MM.1S (cell line): ENCODE measurements at regions not wholly inside any gene's neighbourhood (a gene's known extent, or its start where the extent isn't known, plus 50 kb on each side); places are given as distances from the start of the nearest gene placed in this dataset.

Experiments used
- DNase-seq: peaks from one replicate; pipeline ENCODE4 v3.0.0-alpha.2; 2015
- H2AFZ ChIP-seq: fragments of 300-600 bp; sonication (generic); 2 replicates; pipeline ENCODE4 v1.6.0; 2016; ENCODE audit warnings: antibody characterized with exemption, low read length
- H3F3A ChIP-seq: fragments of 300-600 bp; sonication (generic); 2 replicates; pipeline ENCODE4 v1.6.1; 2016; ENCODE audit warnings: mild to moderate bottlenecking, antibody characterized with exemption, low read length, moderate library complexity, mixed read lengths; ENCODE audit not compliant: insufficient read depth
- H3K27ac ChIP-seq: fragments of 300-600 bp; sonication (generic); 2 replicates; pipeline ENCODE4 v1.5.1; 2016; ENCODE audit warnings: mild to moderate bottlenecking, low read length
- H3K27me3 ChIP-seq: fragments of 300-600 bp; sonication (generic); replicated peaks from 2 replicates; pipeline ENCODE4 v1.6.0; 2016; ENCODE audit warnings: low read length; ENCODE audit not compliant: insufficient read depth
- H3K36me3 ChIP-seq: fragments of 300-600 bp; sonication (generic); replicated peaks from 2 replicates; pipeline ENCODE4 v1.6.1; 2016; ENCODE audit warnings: mild to moderate bottlenecking, low read length, mixed read lengths; ENCODE audit not compliant: insufficient read depth
- H3K4me1 ChIP-seq: fragments of 300-600 bp; sonication (generic); 2 replicates; pipeline ENCODE4 v1.6.1; 2016; ENCODE audit warnings: low read length, mixed read lengths
- H3K4me2 ChIP-seq: fragments of 300-600 bp; sonication (generic); 2 replicates; pipeline ENCODE4 v1.6.0; 2016; ENCODE audit warnings: low read depth, low read length
- H3K4me3 ChIP-seq: fragments of 300-600 bp; sonication (generic); 2 replicates; pipeline ENCODE4 v1.5.1; 2016; ENCODE audit warnings: low read length, mixed read lengths
- H3K79me2 ChIP-seq: fragments of 300-600 bp; sonication (generic); 2 replicates; pipeline ENCODE4 v1.6.1; 2016; ENCODE audit warnings: mixed run types, low read length, mixed read lengths
- H3K9ac ChIP-seq: fragments of 300-600 bp; sonication (generic); 2 replicates; pipeline ENCODE4 v1.6.1; 2016; ENCODE audit warnings: low read length, mixed read lengths
- H3K9me2 ChIP-seq: fragments of 300-600 bp; sonication (generic); replicated peaks from 2 replicates; pipeline ENCODE4 v1.6.1; 2016; ENCODE audit warnings: mild to moderate bottlenecking, low read length, mixed read lengths; ENCODE audit not compliant: insufficient read depth
- H3K9me3 ChIP-seq: fragments of 300-600 bp; sonication (generic); replicated peaks from 2 replicates; pipeline ENCODE4 v1.6.1; 2016; ENCODE audit warnings: mild to moderate bottlenecking, low read length, mixed read lengths; ENCODE audit not compliant: insufficient read depth
- H4K20me1 ChIP-seq: fragments of 300-600 bp; sonication (generic); 2 replicates; pipeline ENCODE4 v1.6.1; 2016; ENCODE audit warnings: mild to moderate bottlenecking, low read length, moderate library complexity, mixed read lengths; ENCODE audit not compliant: insufficient read depth
- CTCF ChIP-seq: fragments of 300-600 bp; sonication (generic); IDR thresholded peaks from 2 replicates; pipeline ENCODE4 v1.5.1; 2016; ENCODE audit warnings: antibody characterized with exemption, low read length, mixed read lengths
- EZH2 ChIP-seq: fragments of 300-600 bp; sonication (generic); optimal IDR thresholded peaks from 2 replicates; pipeline ENCODE3; 2017; ENCODE audit warnings: low read depth, mild to moderate bottlenecking, antibody characterized with exemption, low read length, mixed read lengths
- EZH2phosphoT487 ChIP-seq: fragments of 300-600 bp; sonication (generic); IDR thresholded peaks from 2 replicates; pipeline ENCODE4 v1.6.1; 2018; ENCODE audit warnings: antibody characterized with exemption, low read length

- H3K9me3 ChIP-seq = no peaks in the 10 kb centered on the region
- H2AFZ ChIP-seq = no peak overlapping the region
- no peaks in the 10 kb centered on the region for H3K9me2 ChIP-seq
- H3K79me2 ChIP-seq = no peaks in the 10 kb centered on the region
- no peak for TF ChIP-seq EZH2phosphoT487
- TF ChIP-seq EZH2 = no peak
- TF ChIP-seq CTCF = no peak
- no peak for DNase-seq
- no peak overlapping the region for H3K4me2 ChIP-seq
- H3K27me3 ChIP-seq = no peaks in the 10 kb centered on the region
- H3K4me3 ChIP-seq = no peak overlapping the region
- H3K4me1 ChIP-seq = no peaks in the 10 kb centered on the region
- H4K20me1 ChIP-seq = no peaks in the 10 kb centered on the region
- H3K9ac ChIP-seq = no peak overlapping the region
- no peaks in the 10 kb centered on the region for H3K36me3 ChIP-seq
- H3K27ac ChIP-seq = no peak overlapping the region
- no peaks in the 10 kb centered on the region for H3F3A ChIP-seq
These were observed 436.3 kb downstream of the PRDM2 start for GRCh38 chr1:14136152-14136763.

GRCh38 chr1:14136881-14137280 lies 436.9 kb downstream of the PRDM2 start:
- H3K36me3 ChIP-seq = no peaks in the 10 kb centered on the region
- no peaks in the 10 kb centered on the region for H3K9me3 ChIP-seq
- H3K79me2 ChIP-seq = no peaks in the 10 kb centered on the region
- no peaks in the 10 kb centered on the region for H3K27me3 ChIP-seq
- no peak for TF ChIP-seq EZH2phosphoT487
- no peak for TF ChIP-seq CTCF
- TF ChIP-seq EZH2 = no peak
- no peaks in the 10 kb centered on the region for H3K4me1 ChIP-seq
- peak overlapping the region; percentile 36; the same call in 1 of the 2 replicates for H3K27ac ChIP-seq
- H3K4me3 ChIP-seq = no peak overlapping the region
- H3F3A ChIP-seq = no peaks in the 10 kb centered on the region
- no peak overlapping the region for H2AFZ ChIP-seq
- H3K9me2 ChIP-seq = no peaks in the 10 kb centered on the region
- no peak overlapping the region for H3K4me2 ChIP-seq
- H4K20me1 ChIP-seq = no peaks in the 10 kb centered on the region
- DNase-seq = no peak
- no peak overlapping the region for H3K9ac ChIP-seq

GRCh38 chr1:14137411-14138134 lies 437.6 kb downstream of the PRDM2 start:
- H3K79me2 ChIP-seq = no peaks in the 10 kb centered on the region
- H3K9me3 ChIP-seq = no peaks in the 10 kb centered on the region
- H3K27ac ChIP-seq = peak overlapping the region; percentile 36; the same call in 1 of the 2 replicates
- no peak overlapping the region for H3K9ac ChIP-seq
- H3K4me1 ChIP-seq = no peaks in the 10 kb centered on the region
- H3K4me2 ChIP-seq = no peak overlapping the region
- H4K20me1 ChIP-seq = no peaks in the 10 kb centered on the region
- DNase-seq = peak; percentile 41
- TF ChIP-seq CTCF = no peak
- no peak for TF ChIP-seq EZH2
- TF ChIP-seq EZH2phosphoT487 = no peak
- H3K9me2 ChIP-seq = no peaks in the 10 kb centered on the region
- H3K27me3 ChIP-seq = no peaks in the 10 kb centered on the region
- no peaks in the 10 kb centered on the region for H3F3A ChIP-seq
- no peaks in the 10 kb centered on the region for H3K36me3 ChIP-seq
- no peak overlapping the region for H2AFZ ChIP-seq
- no peak overlapping the region for H3K4me3 ChIP-seq
